ENCODE measurements at regions not wholly inside any gene's neighbourhood (a gene's known extent, or its start where the extent isn't known, plus 50 kb on each side); places are given as distances from the start of the nearest gene placed in this dataset.

DNA sequence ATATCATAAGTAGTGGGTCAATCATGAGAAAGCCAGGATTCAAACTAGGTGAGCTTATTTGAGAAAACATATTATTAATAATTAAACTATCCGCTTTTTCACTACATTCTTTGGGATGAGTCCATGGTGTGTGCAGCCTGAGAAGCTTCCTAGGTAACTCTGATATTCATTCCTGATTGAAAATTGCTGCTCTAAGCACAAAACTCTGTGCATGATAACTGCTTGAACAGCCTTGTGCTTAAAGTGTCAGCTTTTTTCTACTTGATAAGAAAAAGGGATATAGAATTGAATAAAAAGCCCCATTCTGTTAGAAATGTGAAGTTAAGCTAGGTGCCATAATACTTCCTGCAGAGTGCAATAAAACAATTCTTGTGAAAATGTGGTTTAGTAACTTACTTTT is 343.5 kb upstream of the LUZP2 start:
- DNase-seq: no peak
- Histone ChIP-seq H3K27me3 (no peaks in the 10 kb centered on the region), H3K4me1 (no peaks in the 10 kb centered on the region), H3K9me3 (no peaks in the 10 kb centered on the region), H3K4me3 (no peak overlapping the region), H3K27ac (no peak overlapping the region), H3K36me3 (no peaks in the 10 kb centered on the region)
- TF ChIP-seq, protein P1, sequence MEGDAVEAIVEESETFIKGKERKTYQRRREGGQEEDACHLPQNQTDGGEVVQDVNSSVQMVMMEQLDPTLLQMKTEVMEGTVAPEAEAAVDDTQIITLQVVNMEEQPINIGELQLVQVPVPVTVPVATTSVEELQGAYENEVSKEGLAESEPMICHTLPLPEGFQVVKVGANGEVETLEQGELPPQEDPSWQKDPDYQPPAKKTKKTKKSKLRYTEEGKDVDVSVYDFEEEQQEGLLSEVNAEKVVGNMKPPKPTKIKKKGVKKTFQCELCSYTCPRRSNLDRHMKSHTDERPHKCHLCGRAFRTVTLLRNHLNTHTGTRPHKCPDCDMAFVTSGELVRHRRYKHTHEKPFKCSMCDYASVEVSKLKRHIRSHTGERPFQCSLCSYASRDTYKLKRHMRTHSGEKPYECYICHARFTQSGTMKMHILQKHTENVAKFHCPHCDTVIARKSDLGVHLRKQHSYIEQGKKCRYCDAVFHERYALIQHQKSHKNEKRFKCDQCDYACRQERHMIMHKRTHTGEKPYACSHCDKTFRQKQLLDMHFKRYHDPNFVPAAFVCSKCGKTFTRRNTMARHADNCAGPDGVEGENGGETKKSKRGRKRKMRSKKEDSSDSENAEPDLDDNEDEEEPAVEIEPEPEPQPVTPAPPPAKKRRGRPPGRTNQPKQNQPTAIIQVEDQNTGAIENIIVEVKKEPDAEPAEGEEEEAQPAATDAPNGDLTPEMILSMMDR (IDR thresholded peaks at IDR 0.05): no peak
- TF ChIP-seq POLR2A (IDR thresholded peaks at IDR 0.05): no peak

DNA sequence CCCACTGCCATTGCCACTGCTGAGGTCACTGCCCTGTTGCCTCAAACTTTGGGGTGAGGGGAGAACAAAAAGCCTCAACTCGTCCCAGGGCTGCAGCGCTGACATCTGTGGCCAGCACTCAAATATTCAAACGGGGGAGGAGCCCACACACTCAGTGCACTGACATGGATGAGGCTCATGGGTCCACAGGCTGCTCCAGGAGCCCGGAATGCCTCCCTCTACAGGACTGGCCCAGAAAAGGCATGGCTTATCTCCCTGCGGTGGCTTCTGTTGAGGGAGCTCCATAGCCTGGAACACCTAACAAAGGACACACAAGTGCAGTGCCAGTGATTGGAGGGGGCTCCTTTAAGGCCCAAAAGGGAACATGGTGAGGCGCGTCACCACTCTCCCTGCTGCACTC is 341.1 kb upstream of the LUZP2 start:
- TF ChIP-seq, protein P1 (IDR thresholded peaks at IDR 0.05): no peak
- no peak for TF ChIP-seq POLR2A (IDR thresholded peaks at IDR 0.05)
- DNase-seq: no peak
- Histone ChIP-seq H3K27ac (no peak overlapping the region), H3K9me3 (no peaks in the 10 kb centered on the region), H3K4me3 (no peak overlapping the region), H3K4me1 (no peaks in the 10 kb centered on the region), H3K36me3 (no peaks in the 10 kb centered on the region), H3K27me3 (no peaks in the 10 kb centered on the region)

DNA sequence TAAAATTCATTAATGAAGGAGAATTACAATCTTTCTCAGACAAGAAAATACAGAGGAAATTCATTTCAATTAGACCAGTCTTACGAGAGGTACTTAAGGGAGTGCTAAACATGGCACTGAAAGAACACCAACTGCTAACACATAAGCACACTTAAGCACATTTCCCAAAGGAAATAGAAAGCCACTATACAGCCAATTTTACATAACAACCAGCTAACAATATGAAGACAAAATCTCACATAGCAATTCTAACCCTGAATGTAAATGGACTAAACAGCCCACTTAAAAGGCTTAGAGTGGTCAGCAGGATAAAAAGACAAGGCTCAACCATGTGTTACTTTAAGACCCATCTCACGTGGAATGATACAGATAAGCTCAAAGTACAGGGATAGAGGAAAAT is 339.5 kb upstream of the LUZP2 start:
- Histone ChIP-seq H3K4me1 (no peaks in the 10 kb centered on the region), H3K27ac (no peak overlapping the region), H3K4me3 (no peak overlapping the region), H3K27me3 (no peaks in the 10 kb centered on the region), H3K36me3 (no peaks in the 10 kb centered on the region), H3K9me3 (no peaks in the 10 kb centered on the region)
- DNase-seq: no peak
- TF ChIP-seq, protein P1 (IDR thresholded peaks at IDR 0.05): no peak
- TF ChIP-seq POLR2A (IDR thresholded peaks at IDR 0.05): no peak

DNA sequence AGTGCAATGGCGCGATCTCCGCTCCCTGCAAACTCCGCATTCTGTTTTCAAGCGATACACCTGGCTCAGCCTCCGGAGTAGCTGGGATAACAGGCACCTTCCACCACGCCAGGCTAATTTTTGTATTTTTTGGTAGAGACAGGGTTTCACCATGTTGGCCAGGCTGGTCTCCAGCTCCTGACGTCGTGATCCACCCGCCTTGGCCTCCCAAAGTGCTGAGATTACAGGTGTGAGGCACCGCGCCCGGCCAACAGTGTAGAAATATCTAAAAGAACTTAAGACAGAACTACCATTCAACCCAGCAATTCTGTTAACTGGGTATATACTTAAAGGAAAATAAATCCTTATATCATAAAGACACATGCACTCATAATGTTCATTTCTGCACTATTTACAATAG is 335.3 kb upstream of the LUZP2 start:
- DNase-seq: no peak
- H3K36me3 ChIP-seq: no peaks in the 10 kb centered on the region
- H3K4me1 ChIP-seq: no peaks in the 10 kb centered on the region
- H3K9me3 ChIP-seq: no peaks in the 10 kb centered on the region
- no peak overlapping the region for H3K4me3 ChIP-seq
- no peak for TF ChIP-seq POLR2A (IDR thresholded peaks at IDR 0.05)
- TF ChIP-seq, protein P1 (IDR thresholded peaks at IDR 0.05): no peak
- H3K27ac ChIP-seq: no peak overlapping the region
- no peaks in the 10 kb centered on the region for H3K27me3 ChIP-seq

DNA sequence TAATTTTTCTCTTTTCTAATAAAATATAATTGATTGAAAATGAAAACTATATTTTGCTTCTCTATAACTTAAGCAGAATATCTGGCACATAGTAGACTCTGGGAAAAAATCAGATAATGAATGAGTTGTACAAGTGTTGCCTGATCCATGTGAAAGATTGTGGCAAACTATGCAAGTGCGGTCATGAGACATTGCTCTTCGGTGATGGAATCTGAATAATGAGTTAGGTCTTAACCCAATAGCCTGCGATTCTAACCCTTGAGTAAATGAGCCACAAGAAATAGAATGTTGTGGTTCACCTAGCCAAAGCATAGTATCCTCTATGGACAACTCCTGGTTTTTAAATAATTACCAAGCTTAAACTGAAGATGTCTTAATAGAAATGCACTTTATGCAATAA is 333.7 kb upstream of the LUZP2 start:
- DNase-seq: no peak
- H3K4me1 ChIP-seq: no peaks in the 10 kb centered on the region
- no peaks in the 10 kb centered on the region for H3K27me3 ChIP-seq
- H3K9me3 ChIP-seq: no peaks in the 10 kb centered on the region
- TF ChIP-seq POLR2A (IDR thresholded peaks at IDR 0.05): no peak
- TF ChIP-seq, protein P1 (IDR thresholded peaks at IDR 0.05): no peak
- H3K27ac ChIP-seq: no peak overlapping the region
- no peaks in the 10 kb centered on the region for H3K36me3 ChIP-seq
- no peak overlapping the region for H3K4me3 ChIP-seq

DNA sequence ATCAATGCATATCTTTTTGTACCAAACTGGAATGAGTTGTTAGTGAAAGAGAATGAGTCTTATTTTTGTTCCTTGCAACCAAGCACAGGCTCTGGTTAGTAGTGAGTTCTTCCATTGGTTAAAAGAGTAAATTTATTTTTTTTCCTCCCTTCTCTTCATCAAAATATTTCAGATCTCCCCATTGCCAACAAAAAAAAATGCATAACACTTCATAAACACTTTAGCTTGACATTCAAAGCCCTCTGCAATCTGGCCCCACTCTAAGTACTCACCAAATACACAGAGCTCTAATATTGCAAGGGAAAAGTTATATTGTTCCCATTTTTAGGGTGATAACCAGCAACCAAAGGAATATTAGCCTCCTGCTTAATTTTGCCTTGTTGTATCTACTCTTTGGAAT is 333.0 kb upstream of the LUZP2 start:
- Histone ChIP-seq H3K27ac (no peak overlapping the region), H3K4me1 (no peaks in the 10 kb centered on the region), H3K36me3 (no peaks in the 10 kb centered on the region), H3K9me3 (no peaks in the 10 kb centered on the region), H3K4me3 (no peak overlapping the region), H3K27me3 (no peaks in the 10 kb centered on the region)
- TF ChIP-seq POLR2A (IDR thresholded peaks at IDR 0.05): no peak
- TF ChIP-seq, protein P1 (IDR thresholded peaks at IDR 0.05): no peak
- no peak for DNase-seq
